Chondrocyte (in vitro differentiated cells): ENCODE measurements at regions not wholly inside any gene's neighbourhood (a gene's known extent, or its start where the extent isn't known, plus 50 kb on each side); places are given as distances from the start of the nearest gene placed in this dataset.
"Not testable (repeated sequence)": the region's sequence is repeated elsewhere in the genome, so short reads cannot be mapped to it uniquely, and the experiment has no call there.

Experiments used
- DNase-seq: peaks from one replicate; pipeline ENCODE4 v3.0.0; 2021; ENCODE audit warnings: mixed read lengths, low spot score
- H3K27ac Mint-ChIP-seq: one replicate; pipeline ENCODE4 v1.8.0; 2021; ENCODE audit warnings: mild to moderate bottlenecking, moderate library complexity, mixed read lengths; ENCODE audit not compliant: unreplicated experiment
- H3K27me3 Mint-ChIP-seq: 2 replicates; pipeline ENCODE4 v1.8.0; 2021; ENCODE audit warnings: low read depth, mixed read lengths
- H3K36me3 Mint-ChIP-seq: 2 replicates; pipeline ENCODE4 v1.8.0; 2021; ENCODE audit warnings: low read depth, mixed read lengths
- H3K4me1 Mint-ChIP-seq: 2 replicates; pipeline ENCODE4 v1.8.0; 2021; ENCODE audit warnings: low read depth, mild to moderate bottlenecking, mixed read lengths
- H3K4me3 Mint-ChIP-seq: one replicate; pipeline ENCODE4 v1.8.0; 2021; ENCODE audit warnings: mild to moderate bottlenecking, moderate library complexity, mixed read lengths; ENCODE audit not compliant: unreplicated experiment
- H3K9me3 Mint-ChIP-seq: 2 replicates; pipeline ENCODE4 v1.8.0; 2021; ENCODE audit warnings: low read depth, mixed read lengths
- CTCF ChIP-seq: fragments of 200-600 bp; sonication (generic); IDR thresholded peaks from 2 replicates; pipeline ENCODE4 v1.5.0; 2021; ENCODE audit warnings: antibody characterized with exemption, mild to moderate bottlenecking, moderate library complexity

GRCh38 chr4:118410138-118410537, 57.3 kb upstream of the PRSS12 start:
- Mint-ChIP-seq H3K4me3 (no peak overlapping the region), H3K36me3 (peaks cover 2% of the 10 kb centered on the region), H3K27me3 (peaks cover 8% of the 10 kb centered on the region), H3K4me1 (peaks cover 5% of the 10 kb centered on the region), H3K9me3 (peaks cover 6% of the 10 kb centered on the region), H3K27ac (no peak overlapping the region)
- no peak for DNase-seq
- TF ChIP-seq CTCF, result no peak

GRCh38 chr4:118417325-118417724, 64.5 kb upstream of the PRSS12 start:
- Mint-ChIP-seq H3K4me1 (peaks cover 5% of the 10 kb centered on the region), H3K9me3 (no peaks in the 10 kb centered on the region), H3K4me3 (no peak overlapping the region), H3K36me3 (no peaks in the 10 kb centered on the region), H3K27me3 (peaks cover 3% of the 10 kb centered on the region), H3K27ac (no peak overlapping the region)
- no peak for TF ChIP-seq CTCF
- DNase-seq, result no peak

- not testable (repeated sequence) for H3K27me3 Mint-ChIP-seq, H3K4me3 Mint-ChIP-seq, H3K9me3 Mint-ChIP-seq, H3K4me1 Mint-ChIP-seq, H3K27ac Mint-ChIP-seq, H3K36me3 Mint-ChIP-seq, DNase-seq
Measured at GRCh38 chr4:118417800-118418199, 65.0 kb upstream of the PRSS12 start.

GRCh38 chr4:118418396-118418795, 65.6 kb upstream of the PRSS12 start:
- H3K4me1 Mint-ChIP-seq, H3K9me3 Mint-ChIP-seq, H3K27me3 Mint-ChIP-seq, H3K4me3 Mint-ChIP-seq, DNase-seq, H3K27ac Mint-ChIP-seq, H3K36me3 Mint-ChIP-seq: not testable (repeated sequence)

GRCh38 chr4:118419626-118420025, 66.8 kb upstream of the PRSS12 start:
- H3K4me1 Mint-ChIP-seq, H3K27ac Mint-ChIP-seq, DNase-seq, H3K36me3 Mint-ChIP-seq, H3K9me3 Mint-ChIP-seq, H3K27me3 Mint-ChIP-seq, H3K4me3 Mint-ChIP-seq: not testable (repeated sequence)

- H3K27me3 Mint-ChIP-seq, H3K4me1 Mint-ChIP-seq: not testable (repeated sequence)
- peak overlapping the region; percentile 15 for H3K27ac Mint-ChIP-seq
Measured at GRCh38 chr4:118424062-118424461, 71.3 kb upstream of the PRSS12 start.

GRCh38 chr4:118428881-118429280, 76.1 kb upstream of the PRSS12 start:
- not testable (repeated sequence) for H3K27me3 Mint-ChIP-seq, H3K9me3 Mint-ChIP-seq, H3K4me3 Mint-ChIP-seq, DNase-seq, H3K27ac Mint-ChIP-seq, H3K36me3 Mint-ChIP-seq
- peaks cover 12% of the 10 kb centered on the region for H3K4me1 Mint-ChIP-seq

More at GRCh38 chr4:118424062-118424461, 71.3 kb upstream of the PRSS12 start:
- not testable (repeated sequence) for H3K9me3 Mint-ChIP-seq, H3K36me3 Mint-ChIP-seq
- H3K4me3 Mint-ChIP-seq, result peak overlapping the region; percentile 53
- TF ChIP-seq CTCF, result peak; percentile 81
- peak; percentile 91 for DNase-seq

- not testable (repeated sequence) for H3K9me3 Mint-ChIP-seq, H3K4me3 Mint-ChIP-seq, H3K4me1 Mint-ChIP-seq, H3K36me3 Mint-ChIP-seq, H3K27me3 Mint-ChIP-seq, H3K27ac Mint-ChIP-seq, DNase-seq
Measured at GRCh38 chr4:118432359-118432758, 79.6 kb upstream of the PRSS12 start.

GRCh38 chr4:118433612-118434375, 81.0 kb upstream of the PRSS12 start:
- not testable (repeated sequence) for H3K4me1 Mint-ChIP-seq, H3K27me3 Mint-ChIP-seq, H3K4me3 Mint-ChIP-seq, H3K27ac Mint-ChIP-seq, H3K36me3 Mint-ChIP-seq, DNase-seq, H3K9me3 Mint-ChIP-seq

- not testable (repeated sequence) for H3K4me3 Mint-ChIP-seq, H3K4me1 Mint-ChIP-seq, H3K9me3 Mint-ChIP-seq, H3K27me3 Mint-ChIP-seq, DNase-seq, H3K27ac Mint-ChIP-seq, H3K36me3 Mint-ChIP-seq
Measured at GRCh38 chr4:118435415-118435814, 82.6 kb upstream of the PRSS12 start.
